ENCODE measurements at regions not wholly inside any gene's neighbourhood (a gene's known extent, or its start where the extent isn't known, plus 50 kb on each side); places are given as distances from the start of the nearest gene placed in this dataset.

DNA sequence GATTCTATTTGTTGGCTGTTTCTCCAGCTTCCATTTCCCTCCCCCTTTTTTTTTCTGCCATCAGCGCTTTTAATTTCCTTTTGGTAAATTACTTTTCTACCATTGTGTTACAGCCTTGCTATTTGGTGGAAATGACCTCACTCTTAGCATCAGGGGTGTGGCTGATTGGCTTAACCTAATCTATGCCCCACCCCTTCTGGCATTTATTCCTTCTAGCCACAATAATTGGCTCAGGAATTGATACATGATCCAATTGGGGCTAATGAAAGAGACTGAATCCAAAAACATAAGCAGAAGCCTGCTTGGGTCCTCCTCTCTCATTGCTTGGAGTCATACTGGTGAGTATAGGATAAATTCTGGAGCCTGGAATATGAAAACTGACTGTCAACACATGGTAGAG lies 402.4 kb upstream of the LRRC4C start:
- no peak for DNase-seq (ENCODE audit: low spot score)

GRCh38 chr11:41866525-41866924 lies 407.1 kb upstream of the LRRC4C start:
- no peak for DNase-seq (ENCODE audit: low spot score)

- no peak for DNase-seq (ENCODE audit: low spot score)
Measured at GRCh38 chr11:41868606-41869005, 409.2 kb upstream of the LRRC4C start.

DNA sequence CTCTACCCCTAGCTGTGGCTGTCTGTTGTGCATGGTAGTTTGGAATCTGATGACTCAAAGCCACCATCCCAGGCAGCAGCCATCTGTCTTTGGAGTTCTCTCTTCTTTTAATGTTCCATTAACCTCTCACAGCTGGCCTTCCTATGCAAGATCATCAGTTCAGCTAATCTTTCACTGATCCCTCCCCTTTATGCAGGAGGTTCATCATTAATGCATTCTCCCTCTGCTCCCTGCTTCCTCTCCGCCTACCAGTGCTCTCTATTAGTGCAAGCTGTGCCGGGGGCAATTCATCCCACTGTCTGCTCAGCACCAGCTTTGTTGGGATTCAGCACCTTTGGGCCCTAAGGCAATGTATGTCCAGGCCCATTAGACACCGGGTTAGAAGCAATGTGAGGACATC lies 413.0 kb upstream of the LRRC4C start:
- DNase-seq (ENCODE audit: low spot score), result no peak

DNA sequence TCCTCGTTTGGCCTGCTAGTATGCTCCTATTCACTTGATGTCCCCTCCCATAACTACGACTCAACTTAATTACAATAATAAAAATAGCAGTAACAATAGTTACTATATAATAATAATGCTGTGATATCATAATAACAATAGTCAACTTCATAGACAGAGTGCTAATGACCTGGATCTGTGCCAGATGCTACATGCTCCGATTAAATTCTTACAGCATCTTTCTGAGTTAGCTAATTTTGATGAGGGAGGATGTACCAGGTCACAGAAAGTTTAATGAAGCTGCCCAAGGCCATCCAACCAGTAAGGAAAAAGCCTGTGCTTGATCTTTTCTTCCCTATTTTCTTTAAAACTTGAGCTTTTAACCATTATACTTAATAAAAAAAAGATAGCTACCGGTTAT lies 413.4 kb upstream of the LRRC4C start:
- DNase-seq (ENCODE audit: low spot score), result no peak

DNA sequence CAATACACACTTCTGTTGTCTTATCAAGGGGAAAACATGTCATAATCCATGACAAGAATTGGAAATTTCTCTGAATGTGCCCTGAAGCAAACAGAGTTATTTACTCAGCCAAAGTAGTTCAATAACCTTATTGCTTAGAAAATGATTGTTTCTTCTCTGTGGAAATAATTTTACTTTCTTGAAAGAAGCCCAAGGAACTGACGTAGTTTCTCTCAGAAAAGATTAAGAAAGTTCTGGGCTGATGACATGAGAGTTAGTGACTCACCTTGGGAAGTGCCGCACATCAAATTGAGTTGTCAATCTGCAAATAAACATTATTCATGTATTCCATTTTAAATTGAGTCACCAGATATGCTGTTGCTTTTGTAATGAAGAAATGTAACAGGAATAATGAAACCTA lies 418.6 kb upstream of the LRRC4C start:
- DNase-seq (ENCODE audit: low spot score), result no peak

DNA sequence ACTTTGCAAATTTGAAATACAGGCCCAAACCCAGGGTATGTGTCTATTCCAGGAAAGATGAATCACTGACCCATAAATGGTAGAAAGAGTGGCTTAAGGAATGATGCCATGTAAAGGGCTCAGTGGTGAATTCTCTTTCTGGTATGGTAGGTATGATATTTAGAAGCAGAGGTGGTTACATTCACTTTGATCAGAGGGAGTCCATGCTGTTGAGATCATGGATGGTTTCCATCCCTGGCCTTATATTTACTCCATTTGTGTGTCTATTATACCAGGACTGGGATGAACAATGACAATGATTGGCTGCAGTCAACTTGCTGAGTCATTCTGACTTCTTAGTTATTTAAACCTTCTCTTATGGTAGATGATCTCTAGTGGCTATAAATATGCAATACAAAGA lies 419.8 kb upstream of the LRRC4C start:
- DNase-seq (ENCODE audit: low spot score), result no peak

DNA sequence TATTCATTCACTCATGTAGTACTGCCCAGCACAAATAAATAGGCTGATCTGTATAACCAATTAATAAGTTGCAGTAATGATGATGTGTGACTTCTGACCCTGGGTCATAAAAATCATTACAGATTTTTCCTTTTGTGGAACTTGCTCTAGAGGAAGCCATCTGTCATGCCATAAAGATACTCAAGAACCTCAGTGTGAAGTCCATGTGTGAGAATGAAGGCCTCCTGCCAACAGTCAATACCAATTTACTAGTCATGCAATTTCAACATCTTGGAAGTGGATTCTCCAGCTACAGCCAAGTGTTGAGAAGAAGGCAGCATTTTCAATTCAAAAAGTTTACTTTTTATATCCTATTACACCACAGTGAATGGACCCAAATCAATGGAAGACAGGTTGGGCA lies 435.6 kb upstream of the LRRC4C start:
- no peak for DNase-seq (ENCODE audit: low spot score)

GRCh38 chr11:41897991-41898390 lies 438.5 kb upstream of the LRRC4C start:
- no peak for DNase-seq (ENCODE audit: low spot score)

GRCh38 chr11:41917900-41918299 lies 458.4 kb upstream of the LRRC4C start:
- DNase-seq (ENCODE audit: low spot score), result no peak

DNA sequence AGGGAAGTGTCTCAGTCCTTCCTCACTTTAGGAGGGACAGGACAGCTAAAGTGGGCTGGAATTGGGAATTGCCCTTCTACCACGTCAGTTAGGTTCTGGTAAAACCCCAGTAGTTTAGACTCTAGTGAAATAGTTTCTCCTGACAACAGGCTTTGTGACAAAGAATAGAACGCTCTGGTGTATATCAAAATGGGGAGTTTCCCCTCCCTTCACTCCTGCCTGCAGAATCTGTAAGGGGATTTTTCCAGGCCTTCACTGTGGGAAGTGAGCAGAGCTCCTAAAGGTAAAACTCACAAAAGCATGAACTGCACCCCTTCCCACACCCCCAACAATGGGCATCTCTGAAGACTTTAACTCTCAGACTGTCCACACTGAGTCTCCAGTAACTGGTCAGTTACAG lies 460.9 kb upstream of the LRRC4C start:
- DNase-seq (ENCODE audit: low spot score), result no peak

GRCh38 chr11:41921746-41922390 lies 462.4 kb upstream of the LRRC4C start:
- DNase-seq (ENCODE audit: low spot score), result no peak

- no peak for DNase-seq (ENCODE audit: low spot score)
Measured at GRCh38 chr11:41926339-41926738, 466.9 kb upstream of the LRRC4C start.

- no peak for DNase-seq (ENCODE audit: low spot score)
Measured at GRCh38 chr11:41935241-41935640, 475.8 kb upstream of the LRRC4C start.

DNA sequence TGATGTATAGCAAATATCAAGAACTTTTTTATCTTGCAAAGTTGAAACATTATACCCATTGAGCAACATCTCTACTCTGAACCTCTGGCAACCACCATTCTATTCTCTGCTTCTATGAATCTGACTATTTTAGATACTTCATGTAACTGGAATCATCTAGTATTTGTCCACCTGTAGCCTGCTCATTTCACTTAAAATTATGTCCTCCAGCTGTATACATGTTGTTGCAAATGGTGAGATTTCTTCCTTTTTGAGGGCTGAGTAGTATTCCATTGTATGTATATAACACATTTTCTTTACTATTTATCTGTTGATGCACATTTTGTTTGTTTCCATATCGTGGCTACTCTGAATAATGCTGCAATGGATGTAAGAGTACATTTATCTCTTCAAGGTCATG lies 476.3 kb upstream of the LRRC4C start:
- no peak for DNase-seq (ENCODE audit: low spot score)

DNA sequence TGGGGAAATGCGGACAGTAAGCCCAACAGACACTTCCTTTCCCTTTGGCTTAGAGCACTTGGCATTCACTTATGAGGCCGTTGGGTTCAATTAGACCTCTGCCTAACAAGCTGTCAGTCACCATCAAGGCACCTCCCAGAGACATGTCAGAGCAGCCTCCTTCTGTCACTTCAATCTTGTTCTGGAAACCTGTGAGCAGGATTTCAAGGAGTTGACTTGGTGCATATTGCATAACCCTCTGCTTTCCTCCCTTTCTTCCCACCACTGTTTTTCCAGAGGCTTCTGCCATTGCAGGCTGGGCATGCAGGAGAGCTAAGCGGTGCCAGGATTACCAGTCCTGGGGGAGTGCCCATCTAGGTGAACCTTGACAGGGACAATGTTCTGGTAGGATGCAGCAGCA lies 484.2 kb upstream of the LRRC4C start:
- DNase-seq (ENCODE audit: low spot score), result no peak

- DNase-seq (ENCODE audit: low spot score), result no peak
Measured at GRCh38 chr11:41947392-41947791, 487.9 kb upstream of the LRRC4C start.

GRCh38 chr11:41950470-41951143 lies 491.2 kb upstream of the LRRC4C start:
- no peak for DNase-seq (ENCODE audit: low spot score)

DNA sequence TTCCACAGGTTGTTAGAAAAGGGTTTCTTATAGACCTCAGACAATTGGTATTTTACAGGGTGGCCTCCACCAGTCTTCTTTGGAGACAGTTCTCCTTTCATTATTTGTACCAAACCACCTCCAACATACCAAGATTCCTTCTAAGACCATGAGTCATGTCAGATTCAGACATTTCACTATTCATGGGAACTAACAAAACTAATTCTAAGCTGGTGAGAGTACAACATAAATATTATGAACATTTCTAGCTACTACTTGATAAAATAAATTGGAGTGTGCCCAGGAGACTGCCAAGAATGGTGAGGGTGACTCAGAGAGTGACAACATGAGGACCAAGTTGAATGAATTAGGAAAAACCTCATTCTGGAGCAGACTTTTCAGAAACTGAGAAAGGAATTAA lies 494.6 kb upstream of the LRRC4C start:
- no peak for DNase-seq (ENCODE audit: low spot score)

DNA sequence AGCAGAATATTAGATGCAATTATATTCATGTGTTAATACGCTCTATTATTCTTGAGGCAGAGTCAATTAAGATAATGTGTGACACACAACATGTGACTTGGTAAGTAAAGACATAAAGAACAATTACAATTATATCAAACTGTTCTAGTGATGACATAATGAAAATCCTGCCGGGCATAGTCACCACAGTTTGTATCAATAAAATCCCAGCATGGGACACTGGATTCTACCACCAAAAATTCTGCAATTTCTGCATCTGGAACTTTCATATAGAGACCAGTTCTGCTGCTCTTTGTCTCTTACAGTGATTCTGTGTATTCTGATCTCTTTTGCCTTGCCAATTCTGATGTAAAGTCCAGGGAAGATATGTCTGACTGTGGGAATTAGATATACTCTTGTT lies 495.6 kb upstream of the LRRC4C start:
- no peak for DNase-seq (ENCODE audit: low spot score)

GRCh38 chr11:41955635-41956400 lies 496.4 kb upstream of the LRRC4C start:
- no peak for DNase-seq (ENCODE audit: low spot score)

DNA sequence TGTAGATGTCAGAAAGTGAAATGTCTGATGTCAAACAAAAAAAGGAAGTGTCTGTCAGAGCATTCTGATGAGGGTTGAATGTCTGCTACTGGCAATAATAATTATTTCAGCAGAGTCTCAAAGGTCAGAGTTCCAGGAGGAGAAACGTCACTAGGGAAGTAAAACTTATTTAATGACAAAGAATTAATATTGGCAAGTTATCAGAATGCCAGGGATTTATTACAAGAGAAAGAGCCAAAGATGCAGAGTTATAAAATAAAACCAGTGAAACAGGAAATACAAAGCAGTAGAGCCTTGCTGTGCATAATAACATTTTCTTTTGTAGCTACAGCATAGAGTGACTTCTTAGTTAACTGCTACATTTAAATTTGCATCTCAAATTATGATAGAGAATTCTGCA lies 504.0 kb upstream of the LRRC4C start:
- no peak for DNase-seq (ENCODE audit: low spot score)

DNA sequence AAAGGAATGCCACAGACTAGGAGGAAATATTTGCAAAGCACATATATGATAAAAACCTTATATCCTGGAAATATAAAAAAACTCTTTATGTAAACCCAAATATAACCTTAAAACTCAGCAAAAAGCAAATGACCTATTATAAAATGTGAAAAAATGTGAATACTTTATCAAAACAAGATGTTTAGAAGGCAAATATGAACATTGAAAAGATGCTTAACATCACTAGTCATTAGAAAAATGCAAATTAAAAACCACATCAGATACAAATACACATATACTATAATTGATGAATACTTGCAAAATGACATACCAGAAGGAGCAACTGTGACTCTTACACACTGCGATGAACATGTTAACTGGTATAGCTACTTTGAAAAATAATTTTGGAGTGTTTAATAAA lies 511.2 kb upstream of the LRRC4C start:
- DNase-seq (ENCODE audit: low spot score), result no peak
